DND-41 (cell line): ENCODE measurements at regions not wholly inside any gene's neighbourhood (a gene's known extent, or its start where the extent isn't known, plus 50 kb on each side); places are given as distances from the start of the nearest gene placed in this dataset.

Experiments
- ATAC-seq: fragments of 200-7000 bp; cut with Tn5 transposase; 3 replicates; pipeline ENCODE4 v1.9.1; 2021; ENCODE audit warnings: low read depth; ENCODE audit not compliant: insufficient read depth
- DNase-seq: peaks from one replicate; pipeline ENCODE4 v3.0.0-alpha.2; 2020
- H2AFZ ChIP-seq: 2 replicates; pipeline ENCODE4 v1.6.0; 2012; ENCODE audit warnings: low read depth, low read length
- H3K27ac ChIP-seq: 2 replicates; pipeline ENCODE4 v1.5.1; 2012; ENCODE audit warnings: low read length, inconsistent platforms
- H3K27me3 ChIP-seq: fragments of 200-600 bp; sonication (generic); 2 replicates; pipeline ENCODE4 v1.6.0; 2012; ENCODE audit warnings: low read length, mild to moderate bottlenecking, inconsistent platforms; ENCODE audit not compliant: insufficient read depth, poor library complexity
- H3K36me3 ChIP-seq: 2 replicates; pipeline ENCODE4 v1.5.1; 2012; ENCODE audit warnings: low read length, inconsistent platforms; ENCODE audit not compliant: insufficient read depth
- H3K4me1 ChIP-seq: 2 replicates; pipeline ENCODE4 v1.5.1; 2012; ENCODE audit warnings: mild to moderate bottlenecking, low read length; ENCODE audit not compliant: insufficient read depth
- H3K4me2 ChIP-seq: 2 replicates; pipeline ENCODE4 v1.6.0; 2012; ENCODE audit warnings: mild to moderate bottlenecking, moderate library complexity, low read length, inconsistent platforms; ENCODE audit not compliant: insufficient read depth
- H3K4me3 ChIP-seq, 2 experiments: fragments of 200-600 bp in 1 of 2; shearing (Covaris generic) in 1 of 2; 2 replicates each; pipeline ENCODE4 v1.5.1; 2012 to 2016; ENCODE audit warnings: inconsistent platforms in 2 of 2, low read length in 2 of 2, mild to moderate bottlenecking in 2 of 2, low read depth in 1 of 2, moderate library complexity in 1 of 2
- H3K79me2 ChIP-seq: 2 replicates; pipeline ENCODE4 v1.6.0; 2012; ENCODE audit warnings: low read length, inconsistent platforms; ENCODE audit not compliant: insufficient read depth
- H3K9ac ChIP-seq: 2 replicates; pipeline ENCODE4 v1.6.0; 2012; ENCODE audit warnings: low read depth, mild to moderate bottlenecking, inconsistent platforms, low read length, moderate library complexity
- H3K9me3 ChIP-seq: 2 replicates; pipeline ENCODE4 v1.5.1; 2012; ENCODE audit warnings: low read length, moderate library complexity, mild to moderate bottlenecking, inconsistent platforms; ENCODE audit not compliant: insufficient read depth, severe bottlenecking
- H4K20me1 ChIP-seq: 2 replicates; pipeline ENCODE4 v1.6.0; 2012; ENCODE audit warnings: low read length; ENCODE audit not compliant: insufficient read depth
- CTCF ChIP-seq: IDR thresholded peaks from 2 replicates; pipeline ENCODE4 v1.5.1; 2012; ENCODE audit warnings: borderline replicate concordance, low read length, moderate library complexity, mild to moderate bottlenecking; ENCODE audit not compliant: poor library complexity, severe bottlenecking; ENCODE audit errors: extremely low read depth
- EZH2 ChIP-seq: IDR thresholded peaks from 3 replicates; pipeline ENCODE4 v1.6.1; 2012; ENCODE audit warnings: borderline replicate concordance, low read depth, mild to moderate bottlenecking, moderate library complexity, low read length, inconsistent platforms; ENCODE audit not compliant: severe bottlenecking

GRCh38 chr5:4258170-4258569, 662.5 kb downstream of the IRX1 start:
- Histone ChIP-seq H3K9ac (0 out of 2 replicates have a peak overlapping the region, but pooled peaks have one; percentile 0), H2AFZ (peak overlapping the region; percentile 63), H3K4me1 (peaks cover 14% of the 10 kb centered on the region), H3K79me2 (no peaks in the 10 kb centered on the region), H3K9me3 (no peaks in the 10 kb centered on the region), H3K36me3 (no peaks in the 10 kb centered on the region), H3K4me2 (peak overlapping the region; percentile 39), H3K4me3 (no peak overlapping the region), H3K27ac (peak overlapping the region; percentile 51), H4K20me1 (no peaks in the 10 kb centered on the region), H3K27me3 (no peaks in the 10 kb centered on the region)
- ATAC-seq (peak; percentile 67), DNase-seq (no peak)
- TF ChIP-seq CTCF (no peak), EZH2 (no peak)

GRCh38 chr5:4271193-4271592, 675.6 kb downstream of the IRX1 start:
- Histone ChIP-seq H3K36me3 (no peaks in the 10 kb centered on the region), H3K9ac (no peak overlapping the region)

GRCh38 chr5:4275232-4275631, 679.6 kb downstream of the IRX1 start:
- peak; percentile 72 for ATAC-seq
- Histone ChIP-seq H3K27me3 (no peaks in the 10 kb centered on the region), H3K9ac (no peak overlapping the region), H3K4me1 (peaks cover 13% of the 10 kb centered on the region), H3K79me2 (no peaks in the 10 kb centered on the region), H3K36me3 (no peaks in the 10 kb centered on the region), H3K4me2 (0 out of 2 replicates have a peak overlapping the region, but pooled peaks have one; percentile 7), H4K20me1 (no peaks in the 10 kb centered on the region), H3K27ac (peak overlapping the region; percentile 28; the same call in 1 of the 2 replicates), H2AFZ (peak overlapping the region; percentile 43), H3K4me3 (no peak overlapping the region), H3K9me3 (peaks cover 20% of the 10 kb centered on the region)
- peak; percentile 39 for DNase-seq
- TF ChIP-seq EZH2 (no peak), CTCF (no peak)

More at GRCh38 chr5:4271193-4271592, 675.6 kb downstream of the IRX1 start:
- Histone ChIP-seq H3K4me2 (no peak overlapping the region), H4K20me1 (no peaks in the 10 kb centered on the region), H3K79me2 (no peaks in the 10 kb centered on the region), H3K4me1 (peaks cover 13% of the 10 kb centered on the region), H2AFZ (no peak overlapping the region), H3K4me3 (no peak overlapping the region), H3K27me3 (no peaks in the 10 kb centered on the region), H3K9me3 (peaks cover 35% of the 10 kb centered on the region), H3K27ac (no peak overlapping the region)
- TF ChIP-seq CTCF = no peak
- TF ChIP-seq EZH2 = no peak
- no peak for DNase-seq
- no peak for ATAC-seq
